ENCODE measurements at regions not wholly inside any gene's neighbourhood (a gene's known extent, or its start where the extent isn't known, plus 50 kb on each side); places are given as distances from the start of the nearest gene placed in this dataset.

DNA sequence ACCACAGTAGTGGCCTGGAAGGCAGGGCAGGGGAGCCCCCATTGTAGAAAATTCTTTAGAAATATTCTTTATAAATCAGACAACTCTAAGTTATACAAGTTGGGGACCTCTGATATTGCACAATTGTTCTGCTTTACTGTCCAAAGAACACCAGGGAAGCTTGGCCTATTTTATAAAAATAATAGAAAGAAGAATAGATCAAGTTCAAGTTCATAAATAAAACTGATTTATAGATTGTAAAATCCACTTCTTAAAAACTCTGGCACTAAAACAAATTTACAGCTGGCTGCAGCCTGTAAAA, 55.0 kb upstream of the GALNT2 start:
- H3K9me3 ChIP-seq (ENCODE audit: control insufficient read depth, low read depth, low read length): no peaks in the 10 kb centered on the region
- H3K4me3 ChIP-seq (ENCODE audit: control insufficient read depth in 2 of 3, extremely low read depth in 1 of 3, insufficient read depth in 2 of 3, low read depth in 1 of 3, low read length in 3 of 3): no peak overlapping the region
- H3K9ac ChIP-seq (ENCODE audit: control insufficient read depth, extremely low read depth, insufficient read depth, low read length): no peak overlapping the region
- TF ChIP-seq EZH2 (IDR thresholded peaks at IDR 0.05; ENCODE audit: low read length): no peak
- TF ChIP-seq, protein P1, sequence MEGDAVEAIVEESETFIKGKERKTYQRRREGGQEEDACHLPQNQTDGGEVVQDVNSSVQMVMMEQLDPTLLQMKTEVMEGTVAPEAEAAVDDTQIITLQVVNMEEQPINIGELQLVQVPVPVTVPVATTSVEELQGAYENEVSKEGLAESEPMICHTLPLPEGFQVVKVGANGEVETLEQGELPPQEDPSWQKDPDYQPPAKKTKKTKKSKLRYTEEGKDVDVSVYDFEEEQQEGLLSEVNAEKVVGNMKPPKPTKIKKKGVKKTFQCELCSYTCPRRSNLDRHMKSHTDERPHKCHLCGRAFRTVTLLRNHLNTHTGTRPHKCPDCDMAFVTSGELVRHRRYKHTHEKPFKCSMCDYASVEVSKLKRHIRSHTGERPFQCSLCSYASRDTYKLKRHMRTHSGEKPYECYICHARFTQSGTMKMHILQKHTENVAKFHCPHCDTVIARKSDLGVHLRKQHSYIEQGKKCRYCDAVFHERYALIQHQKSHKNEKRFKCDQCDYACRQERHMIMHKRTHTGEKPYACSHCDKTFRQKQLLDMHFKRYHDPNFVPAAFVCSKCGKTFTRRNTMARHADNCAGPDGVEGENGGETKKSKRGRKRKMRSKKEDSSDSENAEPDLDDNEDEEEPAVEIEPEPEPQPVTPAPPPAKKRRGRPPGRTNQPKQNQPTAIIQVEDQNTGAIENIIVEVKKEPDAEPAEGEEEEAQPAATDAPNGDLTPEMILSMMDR (optimal IDR thresholded peaks at IDR 0.05 in 1 of 3, IDR thresholded peaks at IDR 0.05 in 1 of 3, conservative IDR thresholded peaks at IDR 0.05 in 1 of 3; ENCODE audit: extremely low read depth in 1 of 3, insufficient read depth in 2 of 3, low read length in 3 of 3): no peak
- H3K27me3 ChIP-seq (ENCODE audit: control insufficient read depth, extremely low read depth, insufficient read depth, low read length): peaks cover 3% of the 10 kb centered on the region
- dilution Hi-C loops (cut with MboI; ENCODE audit: extremely low pct_ligation_motif_present, low sequenced_read_pairs): no loop called here
- H2AFZ ChIP-seq (ENCODE audit: control insufficient read depth, low read length): no peak overlapping the region
- no peak for FAIRE-seq
- no peak overlapping the region for H3K27ac ChIP-seq (ENCODE audit: control insufficient read depth, insufficient read depth, low read length)
- H4K20me1 ChIP-seq (ENCODE audit: control insufficient read depth, extremely low read depth, insufficient read depth, low read length): no peaks in the 10 kb centered on the region
- no peak overlapping the region for H3K4me2 ChIP-seq (ENCODE audit: control insufficient read depth, extremely low read depth, insufficient read depth, low read depth, low read length)
- no peak for DNase-seq (ENCODE audit: low read depth, low spot score)
- H3K79me2 ChIP-seq (ENCODE audit: control insufficient read depth, insufficient read depth, low read length): no peaks in the 10 kb centered on the region
- H3K9me1 ChIP-seq (ENCODE audit: control insufficient read depth, extremely low read depth, insufficient read depth, low read length): no peaks in the 10 kb centered on the region
- H3K36me3 ChIP-seq (ENCODE audit: control insufficient read depth in 2 of 2, extremely low read depth in 1 of 2, insufficient read depth in 2 of 2, low read length in 2 of 2): no peaks in the 10 kb centered on the region
- H3K4me1 ChIP-seq (ENCODE audit: control insufficient read depth, extremely low read depth, insufficient read depth, low read length): no peaks in the 10 kb centered on the region

DNA sequence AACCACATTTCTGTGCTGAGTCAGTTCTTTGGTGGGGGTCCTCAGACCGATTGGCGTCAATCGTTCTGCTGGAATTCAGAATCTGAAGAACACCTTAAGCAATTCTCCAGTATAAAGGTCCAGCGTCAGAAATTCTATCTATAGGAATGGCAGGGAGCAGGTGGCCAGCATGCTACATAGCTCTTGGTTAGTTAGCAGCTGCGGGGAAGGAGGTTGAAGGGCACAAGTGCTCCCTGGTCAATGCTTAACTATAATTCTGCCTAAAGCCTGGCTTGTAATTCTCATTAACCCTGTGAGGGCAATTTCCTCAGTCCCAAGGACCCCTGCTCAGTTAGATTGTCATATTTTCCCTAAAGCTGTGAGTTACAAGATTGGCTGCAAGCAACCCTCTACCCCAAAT, 54.3 kb upstream of the GALNT2 start:
- Histone ChIP-seq H3K27me3 (ENCODE audit: control insufficient read depth, extremely low read depth, insufficient read depth, low read length) (peaks cover 3% of the 10 kb centered on the region), H3K27ac (ENCODE audit: control insufficient read depth, insufficient read depth, low read length) (no peak overlapping the region), H3K36me3 (ENCODE audit: control insufficient read depth in 2 of 2, extremely low read depth in 1 of 2, insufficient read depth in 2 of 2, low read length in 2 of 2) (no peaks in the 10 kb centered on the region), H3K4me3 (ENCODE audit: control insufficient read depth in 2 of 3, extremely low read depth in 1 of 3, insufficient read depth in 2 of 3, low read depth in 1 of 3, low read length in 3 of 3) (no peak overlapping the region), H3K79me2 (ENCODE audit: control insufficient read depth, insufficient read depth, low read length) (no peaks in the 10 kb centered on the region), H3K4me2 (ENCODE audit: control insufficient read depth, extremely low read depth, insufficient read depth, low read depth, low read length) (no peak overlapping the region), H4K20me1 (ENCODE audit: control insufficient read depth, extremely low read depth, insufficient read depth, low read length) (no peaks in the 10 kb centered on the region), H3K9me3 (ENCODE audit: control insufficient read depth, low read depth, low read length) (no peaks in the 10 kb centered on the region), H3K4me1 (ENCODE audit: control insufficient read depth, extremely low read depth, insufficient read depth, low read length) (no peaks in the 10 kb centered on the region), H3K9me1 (ENCODE audit: control insufficient read depth, extremely low read depth, insufficient read depth, low read length) (no peaks in the 10 kb centered on the region), H3K9ac (ENCODE audit: control insufficient read depth, extremely low read depth, insufficient read depth, low read length) (no peak overlapping the region), H2AFZ (ENCODE audit: control insufficient read depth, low read length) (no peak overlapping the region)
- DNase-seq (ENCODE audit: low read depth, low spot score) (no peak), FAIRE-seq (no peak)
- dilution Hi-C loops (cut with MboI; ENCODE audit: extremely low pct_ligation_motif_present, low sequenced_read_pairs): no loop called here
- no peak for TF ChIP-seq EZH2 (IDR thresholded peaks at IDR 0.05; ENCODE audit: low read length)
- TF ChIP-seq, protein P1 (optimal IDR thresholded peaks at IDR 0.05 in 1 of 3, IDR thresholded peaks at IDR 0.05 in 1 of 3, conservative IDR thresholded peaks at IDR 0.05 in 1 of 3; ENCODE audit: extremely low read depth in 1 of 3, insufficient read depth in 2 of 3, low read length in 3 of 3): no peak

All from keratinocyte (primary cell).